Stimulated activated naive CD8-positive, alpha-beta T cell treated with anti-CD3 and anti-CD28 coated beads, Interleukin-15, amount 100 ng/mL, for 72 hours (primary cell): ENCODE measurements at regions not wholly inside any gene's neighbourhood (a gene's known extent, or its start where the extent isn't known, plus 50 kb on each side); places are given as distances from the start of the nearest gene placed in this dataset.

Experiments
- ATAC-seq: fragments of 150-1000 bp; cut with Tn5 transposase; 2 replicates; pipeline ENCODE4 v1.10.0; 2021; ENCODE audit warnings: mild to moderate bottlenecking, moderate library complexity
- DNase-seq, 2 donors: peaks; one replicate each; pipeline ENCODE4 v3.0.0; 2021 to 2022
- H3K27ac Mint-ChIP-seq, 2 donors: one replicate each; pipeline ENCODE4 v1.8.0; 2022; ENCODE audit warnings: mild to moderate bottlenecking in 2 of 2, mixed read lengths in 2 of 2, moderate library complexity in 2 of 2
- H3K27me3 Mint-ChIP-seq: one replicate; pipeline ENCODE4 v1.8.0; 2022; ENCODE audit warnings: mixed read lengths
- H3K4me1 Mint-ChIP-seq: one replicate; pipeline ENCODE4 v1.8.0; 2022; ENCODE audit warnings: mild to moderate bottlenecking, mixed read lengths
- H3K4me3 Mint-ChIP-seq, 2 donors: one replicate each; pipeline ENCODE4 v1.8.0; 2022; ENCODE audit warnings: mild to moderate bottlenecking in 2 of 2, mixed read lengths in 2 of 2, moderate library complexity in 1 of 2
- H3K9me3 Mint-ChIP-seq, 2 donors: one replicate each; pipeline ENCODE4 v1.8.0; 2022; ENCODE audit warnings: mixed read lengths in 2 of 2

DNA sequence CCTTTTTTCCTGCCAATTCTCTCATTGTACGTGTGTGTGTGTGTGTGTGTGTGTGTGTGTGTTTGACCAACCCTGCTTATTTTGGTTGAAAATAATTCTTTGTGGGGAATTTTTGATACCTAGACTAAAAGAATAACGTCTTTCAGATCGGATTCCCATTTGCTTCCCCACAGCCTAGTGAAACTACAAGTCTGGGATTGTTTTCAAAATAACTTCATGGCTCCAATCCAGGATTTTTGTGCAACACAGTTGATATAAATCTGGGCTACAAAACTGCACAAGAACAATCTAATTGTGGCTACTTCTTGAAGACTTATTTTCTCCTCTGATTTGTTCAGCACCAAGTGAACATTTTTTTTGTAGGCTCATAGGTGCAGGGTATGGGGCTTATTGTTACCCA lies 332.8 kb upstream of the MIR17HG start:
- H3K9me3 Mint-ChIP-seq = peaks cover 0 to 4% of the 10 kb centered on the region in 2 donors
- H3K27me3 Mint-ChIP-seq = no peaks in the 10 kb centered on the region
- no peak for DNase-seq
- no peak overlapping the region for H3K4me3 Mint-ChIP-seq
- no peak for ATAC-seq
- H3K27ac Mint-ChIP-seq = no peak overlapping the region
- H3K4me1 Mint-ChIP-seq = no peaks in the 10 kb centered on the region

DNA sequence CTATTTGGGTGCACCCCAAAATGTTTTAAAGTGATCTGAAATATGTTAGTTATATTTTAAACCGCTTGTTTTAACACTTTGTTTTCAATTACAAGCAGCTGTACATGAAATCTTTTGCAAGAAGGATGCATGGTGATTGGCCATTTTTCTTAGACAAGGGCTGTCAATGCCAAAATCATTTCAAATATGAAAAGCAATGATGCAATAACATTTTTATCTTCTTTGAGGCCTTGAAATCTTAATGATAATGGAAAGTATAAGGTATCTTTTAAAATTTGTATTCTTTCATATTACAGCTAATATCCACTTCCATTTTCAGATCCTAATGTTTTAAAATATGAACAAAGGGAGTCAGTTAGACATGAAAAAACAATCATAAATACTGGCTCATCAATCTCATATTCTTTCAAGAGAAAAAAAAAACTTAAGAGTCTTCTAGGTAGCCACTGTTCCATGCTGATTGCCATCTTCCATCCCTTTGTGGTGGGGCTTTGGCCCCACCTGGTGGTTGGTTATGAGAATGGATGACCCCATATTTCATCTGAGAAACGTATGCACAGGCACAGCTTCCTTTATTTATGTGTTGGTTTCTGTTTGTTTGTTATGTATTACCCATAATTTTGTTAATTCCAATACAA lies 330.3 kb upstream of the MIR17HG start:
- ATAC-seq = no peak
- H3K27ac Mint-ChIP-seq = no peak overlapping the region
- H3K9me3 Mint-ChIP-seq = no peaks in the 10 kb centered on the region
- DNase-seq = peak; percentile 14 to 21
- no peak overlapping the region for H3K4me3 Mint-ChIP-seq
- no peaks in the 10 kb centered on the region for H3K4me1 Mint-ChIP-seq
- H3K27me3 Mint-ChIP-seq = no peaks in the 10 kb centered on the region

DNA sequence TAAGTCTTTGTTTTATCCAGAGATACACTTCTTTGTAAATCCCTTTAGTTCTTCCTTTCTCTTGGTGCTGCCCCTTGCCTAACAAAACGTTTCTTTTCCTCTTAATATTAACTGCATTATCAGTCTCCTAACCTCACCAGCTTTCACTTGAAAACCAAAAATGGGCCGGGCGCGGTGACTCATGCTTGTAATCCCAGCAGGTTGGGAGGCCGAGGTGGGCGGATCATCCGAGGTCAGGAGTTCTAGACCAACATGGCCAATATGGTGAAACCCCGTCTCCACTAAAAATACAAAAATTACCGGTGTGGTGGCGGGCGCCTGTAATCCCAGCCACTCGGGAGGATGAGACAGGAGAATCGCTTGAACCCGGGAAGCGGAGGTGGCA lies 329.8 kb upstream of the MIR17HG start:
- ATAC-seq (no peak), DNase-seq (no peak)
- Mint-ChIP-seq H3K4me1 (no peaks in the 10 kb centered on the region), H3K27me3 (no peaks in the 10 kb centered on the region), H3K27ac (no peak overlapping the region), H3K9me3 (no peaks in the 10 kb centered on the region), H3K4me3 (no peak overlapping the region)

DNA sequence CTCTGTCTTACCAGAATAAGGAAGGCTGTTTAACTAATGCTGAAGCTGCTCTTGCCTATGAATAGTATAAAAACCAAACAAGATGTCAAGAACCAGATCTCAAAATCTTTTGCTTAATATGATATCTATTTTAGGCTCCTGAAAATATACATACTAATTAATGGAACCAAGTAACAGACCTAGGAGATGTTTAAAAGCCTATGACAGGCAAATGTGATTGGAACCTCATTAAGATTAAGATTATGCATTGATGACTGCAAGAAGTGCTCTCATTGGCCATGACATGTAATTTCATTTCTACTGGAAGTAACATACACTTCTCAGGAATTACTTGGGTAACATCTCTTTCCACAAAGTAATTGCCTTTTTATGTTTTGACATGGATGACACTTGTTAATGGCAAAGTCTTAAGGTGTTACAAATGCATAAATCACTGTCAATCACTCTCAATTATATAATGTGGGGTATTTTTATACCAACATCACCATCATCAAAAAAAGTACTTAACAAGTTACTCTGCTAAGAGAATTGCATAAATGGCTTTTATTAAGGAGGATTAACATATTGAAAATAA lies 326.9 kb upstream of the MIR17HG start:
- DNase-seq (no peak), ATAC-seq (no peak)
- no peak overlapping the region for H3K27ac Mint-ChIP-seq
- no peak overlapping the region for H3K4me3 Mint-ChIP-seq
- no peaks in the 10 kb centered on the region for H3K4me1 Mint-ChIP-seq
- no peaks in the 10 kb centered on the region for H3K9me3 Mint-ChIP-seq
- no peaks in the 10 kb centered on the region for H3K27me3 Mint-ChIP-seq

DNA sequence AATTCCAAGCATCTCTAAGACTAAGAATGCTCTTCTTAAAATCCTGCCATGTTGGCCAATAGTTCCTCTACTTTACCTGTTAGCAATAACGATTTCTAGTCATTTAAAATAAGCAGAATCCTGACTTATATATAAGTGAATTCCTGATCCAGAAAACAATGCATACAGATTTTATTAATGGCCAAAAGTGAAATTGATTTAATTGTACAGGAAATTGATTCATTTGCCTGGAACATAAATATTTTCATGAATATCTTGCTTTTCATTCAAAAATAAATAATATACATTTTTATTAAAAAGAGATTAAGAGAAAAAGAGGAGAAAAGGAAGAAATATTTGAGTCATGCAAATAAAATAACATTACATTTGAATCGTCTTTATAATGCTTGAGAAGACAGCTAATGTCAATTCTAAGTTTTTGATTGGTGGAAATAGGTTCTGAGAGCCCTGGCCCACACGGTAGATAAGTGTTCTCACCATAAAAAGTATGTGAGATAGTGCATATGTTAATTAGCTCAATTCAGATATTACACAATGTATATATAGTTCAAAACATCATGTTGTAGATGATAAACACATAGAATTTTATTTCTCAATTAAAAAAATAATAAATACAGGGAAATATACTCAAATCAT lies 323.2 kb upstream of the MIR17HG start:
- no peak for ATAC-seq
- no peaks in the 10 kb centered on the region for H3K27me3 Mint-ChIP-seq

DNA sequence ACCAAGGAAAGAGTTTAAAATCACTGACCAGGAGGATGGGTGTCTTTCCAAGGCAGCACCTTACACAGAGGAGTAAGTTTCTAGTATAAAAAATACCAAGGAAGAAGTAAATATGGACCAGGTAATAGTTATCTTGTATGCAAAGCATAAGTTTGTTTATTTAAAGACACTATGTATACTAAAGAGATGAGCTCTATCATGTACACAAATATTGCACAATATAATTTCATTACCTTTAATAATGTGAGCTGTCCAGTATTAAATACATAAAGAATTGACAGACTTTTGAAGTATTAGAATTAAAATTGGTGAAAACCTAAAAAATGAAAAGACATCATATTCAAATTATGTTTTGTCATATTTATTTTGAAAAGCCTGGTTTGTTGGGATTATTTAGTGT lies 322.0 kb upstream of the MIR17HG start:
- H3K4me1 Mint-ChIP-seq = no peaks in the 10 kb centered on the region
- no peak overlapping the region for H3K27ac Mint-ChIP-seq
- H3K27me3 Mint-ChIP-seq = no peaks in the 10 kb centered on the region
- DNase-seq = no peak
- H3K9me3 Mint-ChIP-seq = peaks cover 0 to 3% of the 10 kb centered on the region in 2 donors
- no peak overlapping the region for H3K4me3 Mint-ChIP-seq
- no peak for ATAC-seq

More for the DNA sequence above, 323.2 kb upstream of the MIR17HG start:
- Mint-ChIP-seq H3K9me3 (peaks cover 0 to 3% of the 10 kb centered on the region in 2 donors), H3K27ac (no peak overlapping the region), H3K4me3 (no peak overlapping the region), H3K4me1 (no peaks in the 10 kb centered on the region)
- no peak for DNase-seq

DNA sequence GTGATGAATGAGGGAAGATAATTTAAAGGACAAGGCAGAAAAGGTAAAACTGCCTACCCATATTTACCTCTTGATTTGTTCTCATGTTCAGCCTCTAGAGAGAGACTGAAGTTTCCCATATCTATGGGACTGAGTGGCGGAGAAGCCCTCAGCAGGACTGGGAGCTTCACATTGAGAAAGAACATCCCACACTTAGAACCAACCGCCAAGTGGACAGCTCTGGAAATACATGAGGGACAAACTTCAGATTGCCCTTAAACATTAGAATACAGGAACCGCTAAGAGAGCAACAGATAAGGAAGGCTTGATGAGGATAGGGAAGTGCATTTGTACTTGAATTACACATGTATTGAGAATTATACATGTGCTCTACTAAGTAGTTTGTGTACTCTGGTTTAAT lies 316.0 kb upstream of the MIR17HG start:
- H3K27ac Mint-ChIP-seq = no peak overlapping the region
- DNase-seq = no peak
- peaks cover 0 to 3% of the 10 kb centered on the region in 2 donors for H3K9me3 Mint-ChIP-seq
- no peak overlapping the region for H3K4me3 Mint-ChIP-seq
- H3K4me1 Mint-ChIP-seq = no peaks in the 10 kb centered on the region
- no peak for ATAC-seq
- H3K27me3 Mint-ChIP-seq = no peaks in the 10 kb centered on the region

DNA sequence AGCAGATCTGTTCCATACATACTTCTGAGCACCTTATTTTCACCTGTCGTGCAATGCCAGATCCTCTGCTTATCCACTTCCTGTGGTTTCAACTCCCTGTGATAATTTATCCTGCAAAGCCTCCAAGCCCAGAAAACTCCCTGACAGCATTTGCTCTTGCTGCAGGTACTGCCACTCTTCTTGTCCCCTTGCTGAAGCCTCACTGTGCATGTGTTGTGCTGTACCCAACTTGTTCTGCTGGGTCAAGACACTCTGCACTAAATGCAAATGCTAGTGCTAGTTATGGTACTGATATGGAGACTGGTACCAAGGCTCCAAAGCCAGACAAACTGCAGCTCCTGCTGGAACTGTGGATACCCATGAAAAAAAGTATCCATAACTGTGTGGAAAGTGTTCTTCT lies 315.4 kb upstream of the MIR17HG start:
- H3K27ac Mint-ChIP-seq = no peak overlapping the region
- H3K4me1 Mint-ChIP-seq = no peaks in the 10 kb centered on the region
- no peak overlapping the region for H3K4me3 Mint-ChIP-seq
- H3K9me3 Mint-ChIP-seq = peaks cover 0 to 3% of the 10 kb centered on the region in 2 donors
- no peaks in the 10 kb centered on the region for H3K27me3 Mint-ChIP-seq
- DNase-seq (no peak), ATAC-seq (no peak)

DNA sequence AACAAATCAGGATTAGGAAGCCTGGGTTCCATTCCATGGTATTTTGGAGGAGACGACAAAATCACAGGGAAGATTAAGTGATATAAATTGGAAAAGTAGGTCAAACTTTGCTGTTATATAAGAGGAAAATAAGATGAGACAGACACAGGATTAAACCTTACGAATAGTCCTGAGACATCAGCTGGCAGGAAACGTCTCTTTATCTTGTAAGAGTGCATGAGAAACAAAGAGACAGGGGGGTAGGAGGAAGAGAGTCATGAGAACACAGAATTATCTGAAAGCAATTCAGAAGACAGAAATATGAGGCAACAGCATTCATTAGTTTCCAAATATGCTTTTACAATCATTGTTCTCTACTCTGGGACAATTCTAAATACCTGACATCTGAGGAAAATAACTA lies 310.6 kb upstream of the MIR17HG start:
- DNase-seq (no peak), ATAC-seq (no peak)
- H3K9me3 Mint-ChIP-seq = no peaks in the 10 kb centered on the region
- no peaks in the 10 kb centered on the region for H3K4me1 Mint-ChIP-seq
- H3K4me3 Mint-ChIP-seq = no peak overlapping the region
- H3K27me3 Mint-ChIP-seq = no peaks in the 10 kb centered on the region
- no peak overlapping the region for H3K27ac Mint-ChIP-seq

DNA sequence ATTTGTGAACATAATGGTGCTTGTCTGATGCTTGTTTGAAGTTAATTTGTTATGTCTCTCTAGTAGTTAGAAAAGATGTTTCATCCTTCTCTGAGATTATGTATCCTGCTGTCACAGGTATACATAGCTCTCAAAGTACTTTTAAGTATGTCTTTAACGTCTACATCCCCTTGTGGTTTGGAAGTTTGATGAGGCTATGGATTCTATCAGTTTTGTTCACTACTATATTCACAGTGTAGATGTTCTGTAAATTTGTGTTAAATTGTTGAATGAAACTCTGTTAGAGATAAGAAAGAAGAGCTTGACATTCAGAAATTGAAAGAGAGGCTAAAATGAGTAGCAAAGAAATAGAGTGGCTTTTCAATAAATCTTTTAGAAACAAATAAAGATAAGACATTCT lies 304.6 kb upstream of the MIR17HG start:
- Mint-ChIP-seq H3K27me3 (no peaks in the 10 kb centered on the region), H3K4me3 (no peak overlapping the region), H3K9me3 (no peaks in the 10 kb centered on the region), H3K4me1 (no peaks in the 10 kb centered on the region), H3K27ac (no peak overlapping the region)
- ATAC-seq = no peak
- DNase-seq = no peak

DNA sequence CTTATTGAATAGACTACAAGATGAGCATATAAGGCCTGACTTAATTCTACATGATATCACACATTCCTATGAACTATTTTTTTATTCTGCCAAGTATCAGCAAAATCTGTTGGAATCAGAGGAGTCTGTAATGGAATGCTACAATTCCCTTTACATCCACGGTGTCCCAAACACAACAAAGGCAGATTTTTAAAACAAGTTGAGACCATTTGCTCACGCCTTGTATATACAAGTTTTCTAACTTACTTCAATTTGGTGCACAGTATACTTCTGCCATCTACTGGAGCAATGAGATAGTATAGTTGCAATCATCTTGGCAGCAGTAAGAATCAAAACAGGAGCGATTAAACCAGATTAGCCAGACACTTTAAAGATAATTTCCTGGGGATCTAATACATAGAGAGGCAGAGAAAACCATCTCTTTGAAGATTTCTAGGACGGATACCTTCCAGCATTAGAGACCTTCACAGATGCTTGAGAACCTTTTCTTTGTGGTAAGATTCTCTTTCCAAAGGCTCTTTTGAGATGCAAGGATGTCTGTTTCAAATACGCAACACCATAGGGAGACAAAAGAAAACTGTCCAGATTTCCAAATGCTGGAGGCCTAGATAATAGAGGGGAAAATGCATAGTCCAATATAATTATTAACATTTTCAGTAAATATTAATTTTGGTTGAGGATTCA lies 302.0 kb upstream of the MIR17HG start:
- no peaks in the 10 kb centered on the region for H3K9me3 Mint-ChIP-seq
- no peaks in the 10 kb centered on the region for H3K4me1 Mint-ChIP-seq
- DNase-seq = no peak
- no peak for ATAC-seq
- H3K27me3 Mint-ChIP-seq = no peaks in the 10 kb centered on the region
- H3K4me3 Mint-ChIP-seq = no peak overlapping the region
- peak overlapping the region in 1 of 2 donors; percentile 8 for H3K27ac Mint-ChIP-seq

DNA sequence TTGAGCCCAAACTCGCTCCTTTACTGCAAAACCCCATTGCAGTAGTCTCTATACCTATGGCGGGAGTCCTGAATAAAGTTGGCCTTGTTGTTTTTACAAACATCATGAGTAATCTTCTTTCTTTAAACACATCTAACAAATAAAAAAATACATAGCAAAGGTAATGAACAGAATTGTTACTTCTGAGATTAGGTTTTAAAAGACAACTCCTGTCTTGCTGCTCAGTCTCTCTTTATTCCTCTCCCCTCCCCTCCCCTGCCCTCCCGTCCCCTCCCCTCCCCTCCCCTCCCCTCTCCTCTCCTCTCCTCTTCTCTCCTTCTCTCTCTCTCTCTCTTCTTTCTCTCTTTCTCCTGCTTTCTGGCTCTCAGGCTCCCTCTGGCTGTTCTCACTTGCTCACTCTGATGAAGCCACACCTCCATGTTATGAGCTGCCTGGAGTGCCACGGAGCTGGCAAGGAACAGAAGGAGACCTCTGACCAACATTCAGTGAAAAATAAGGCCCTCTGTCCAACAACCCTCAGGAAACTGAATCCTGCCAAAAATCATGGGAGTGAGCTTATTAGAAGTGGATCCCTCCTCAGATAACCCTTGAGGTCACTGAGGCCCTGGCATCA lies 300.7 kb upstream of the MIR17HG start:
- no peaks in the 10 kb centered on the region for H3K27me3 Mint-ChIP-seq
- H3K4me3 Mint-ChIP-seq = no peak overlapping the region
- H3K27ac Mint-ChIP-seq = no peak overlapping the region
- DNase-seq (no peak), ATAC-seq (no peak)
- no peaks in the 10 kb centered on the region for H3K9me3 Mint-ChIP-seq
- no peaks in the 10 kb centered on the region for H3K4me1 Mint-ChIP-seq

DNA sequence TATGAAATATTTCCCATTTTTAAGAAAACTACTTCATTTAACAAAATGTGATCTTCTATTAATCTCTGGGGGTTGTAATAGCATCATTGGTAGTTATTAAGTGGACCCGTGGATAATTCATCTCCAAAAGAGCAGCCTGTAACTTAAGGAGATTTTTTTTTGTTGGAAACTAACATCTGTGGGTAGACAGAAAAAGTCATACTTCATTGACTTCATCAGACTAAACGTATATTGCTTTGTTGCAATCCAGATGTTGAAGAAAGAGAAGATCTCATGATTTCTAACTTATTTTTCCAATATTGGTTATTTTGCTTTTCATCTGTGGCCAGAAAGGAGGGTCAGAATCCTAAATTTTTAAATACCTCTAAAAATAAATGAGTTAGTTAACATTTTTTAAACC lies 296.5 kb upstream of the MIR17HG start:
- DNase-seq (no peak), ATAC-seq (no peak)
- no peak overlapping the region for H3K4me3 Mint-ChIP-seq

DNA sequence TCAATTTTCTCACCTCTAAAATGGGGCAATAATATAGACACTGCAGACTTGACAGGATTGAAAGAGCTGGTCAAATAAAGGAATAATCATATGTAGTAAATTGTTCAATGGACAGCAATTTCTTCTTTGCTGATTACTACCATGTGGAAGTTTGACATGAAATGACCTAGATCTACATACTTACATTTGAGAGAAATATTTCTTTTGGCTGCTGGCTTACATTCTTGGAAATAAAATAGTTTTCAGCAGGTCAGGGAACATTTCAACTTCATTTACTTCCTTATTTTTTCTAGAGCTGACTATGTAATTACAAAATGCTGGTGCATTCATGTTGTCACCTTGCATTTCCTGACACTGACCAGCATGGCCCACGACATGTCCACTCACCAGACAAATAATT lies 294.6 kb upstream of the MIR17HG start:
- ATAC-seq (no peak), DNase-seq (no peak)
- no peak overlapping the region for H3K27ac Mint-ChIP-seq
- no peaks in the 10 kb centered on the region for H3K4me1 Mint-ChIP-seq
- no peaks in the 10 kb centered on the region for H3K27me3 Mint-ChIP-seq
- no peak overlapping the region for H3K4me3 Mint-ChIP-seq
- peaks cover 8 to 12% of the 10 kb centered on the region in 2 donors for H3K9me3 Mint-ChIP-seq

More for the DNA sequence above, 296.5 kb upstream of the MIR17HG start:
- H3K27ac Mint-ChIP-seq = no peak overlapping the region
- no peaks in the 10 kb centered on the region for H3K4me1 Mint-ChIP-seq
- H3K9me3 Mint-ChIP-seq = no peaks in the 10 kb centered on the region
- H3K27me3 Mint-ChIP-seq = no peaks in the 10 kb centered on the region

DNA sequence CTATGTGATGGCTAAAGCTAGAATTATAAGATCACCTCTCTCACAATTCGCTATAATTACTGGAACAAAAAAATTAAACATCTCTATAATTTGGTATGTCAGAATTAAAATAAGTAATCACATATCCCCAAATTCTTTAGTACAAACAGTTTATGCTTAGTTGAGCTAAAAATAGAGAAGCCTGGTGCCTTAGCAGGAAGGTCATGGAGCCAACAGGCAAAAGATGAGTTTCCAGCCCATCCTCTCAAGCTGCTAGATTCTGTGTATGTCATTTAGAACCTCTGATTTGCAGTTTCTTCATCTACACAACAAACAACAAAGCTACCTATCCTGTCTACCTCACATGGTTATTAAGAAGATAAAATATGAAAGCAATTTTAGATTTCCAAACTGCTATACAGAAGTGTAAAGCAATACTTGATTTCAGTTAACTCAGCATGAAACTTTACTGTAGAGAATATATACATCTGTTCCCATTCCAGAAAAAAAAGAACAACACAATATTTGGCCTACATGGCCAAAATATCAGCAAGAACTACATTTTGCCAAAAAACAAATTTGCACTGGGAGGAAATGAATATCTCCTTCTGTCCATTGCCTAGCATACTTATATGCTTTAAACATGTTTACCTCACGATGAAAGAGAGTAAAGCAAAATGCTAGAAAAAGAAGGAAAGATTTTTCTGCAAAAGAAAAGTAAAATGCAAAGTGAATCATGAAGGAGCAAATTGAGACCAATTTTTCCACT lies 294.0 kb upstream of the MIR17HG start:
- ATAC-seq (no peak), DNase-seq (no peak)
- H3K4me3 Mint-ChIP-seq = no peak overlapping the region
- no peaks in the 10 kb centered on the region for H3K27me3 Mint-ChIP-seq
- H3K4me1 Mint-ChIP-seq = no peaks in the 10 kb centered on the region
- H3K27ac Mint-ChIP-seq = no peak overlapping the region
- H3K9me3 Mint-ChIP-seq = peaks cover 8 to 14% of the 10 kb centered on the region in 2 donors
